ENCODE measurements at regions not wholly inside any gene's neighbourhood (a gene's known extent, or its start where the extent isn't known, plus 50 kb on each side); places are given as distances from the start of the nearest gene placed in this dataset.

GRCh38 chr10:94046098-94046497, 52.4 kb downstream of the PLCE1 start:
- no peak for TF ChIP-seq CTCF (IDR thresholded peaks at IDR 0.05)
- TF ChIP-seq POLR2A (IDR thresholded peaks at IDR 0.05), result no peak

Measured in right lobe of liver (tissue), 4 donors.